PFSK-1 (cell line): ENCODE measurements at regions not wholly inside any gene's neighbourhood (a gene's known extent, or its start where the extent isn't known, plus 50 kb on each side); places are given as distances from the start of the nearest gene placed in this dataset.

Source experiments
- FOXP2 ChIP-seq: optimal IDR thresholded peaks from 2 replicates; pipeline ENCODE3; 2011; ENCODE audit warnings: borderline replicate concordance, control low read depth, inconsistent platforms; ENCODE audit not compliant: insufficient read depth; ENCODE audit errors: extremely low read length, extremely low read depth
- POLR2AphosphoS5 ChIP-seq: IDR thresholded peaks from 2 replicates; pipeline ENCODE4 v1.6.1; 2012; ENCODE audit warnings: low read depth, mild to moderate bottlenecking, control low read depth, low read length, moderate library complexity
- SIN3A ChIP-seq: IDR thresholded peaks from 2 replicates; pipeline ENCODE4 v1.6.1; 2012; ENCODE audit warnings: mild to moderate bottlenecking, low read length, moderate library complexity, borderline replicate concordance; ENCODE audit not compliant: insufficient read depth
- TAF1 ChIP-seq: IDR thresholded peaks from 2 replicates; pipeline ENCODE4 v1.6.1; 2012; ENCODE audit warnings: low read length, control low read depth, borderline replicate concordance; ENCODE audit not compliant: insufficient read depth
- TF ChIP-seq, protein P1 (sequence below), 2 experiments: IDR thresholded peaks; 2 replicates each; pipeline versions ENCODE4 v1.6.1 to v1.8.0; 2011 to 2012; ENCODE audit warnings: low read depth in 2 of 2, low read length in 2 of 2, control low read depth in 1 of 2, inconsistent platforms in 1 of 2, mild to moderate bottlenecking in 1 of 2, moderate library complexity in 1 of 2; ENCODE audit not compliant: insufficient read depth in 1 of 2

DNA sequence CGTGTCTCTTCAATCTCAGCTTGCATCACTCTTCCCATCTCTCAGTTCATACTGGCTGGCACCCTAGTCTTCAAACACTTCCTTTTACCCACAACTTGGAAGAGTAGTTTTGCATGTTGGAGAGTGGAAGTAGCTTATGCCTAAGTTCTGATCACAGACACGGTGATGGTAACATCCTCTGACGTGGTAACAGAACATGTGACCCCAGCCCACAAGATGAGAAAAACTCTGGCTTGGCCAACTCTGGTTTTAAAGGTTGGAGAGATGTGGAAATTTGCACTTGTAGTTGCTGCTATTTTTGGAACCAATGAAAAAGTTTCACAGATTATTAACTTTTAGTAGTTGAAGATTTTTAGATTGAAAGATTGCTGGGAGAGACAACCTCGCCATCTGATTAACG, 155.4 kb upstream of the SLC35G4 start:
- TF ChIP-seq, protein P1, sequence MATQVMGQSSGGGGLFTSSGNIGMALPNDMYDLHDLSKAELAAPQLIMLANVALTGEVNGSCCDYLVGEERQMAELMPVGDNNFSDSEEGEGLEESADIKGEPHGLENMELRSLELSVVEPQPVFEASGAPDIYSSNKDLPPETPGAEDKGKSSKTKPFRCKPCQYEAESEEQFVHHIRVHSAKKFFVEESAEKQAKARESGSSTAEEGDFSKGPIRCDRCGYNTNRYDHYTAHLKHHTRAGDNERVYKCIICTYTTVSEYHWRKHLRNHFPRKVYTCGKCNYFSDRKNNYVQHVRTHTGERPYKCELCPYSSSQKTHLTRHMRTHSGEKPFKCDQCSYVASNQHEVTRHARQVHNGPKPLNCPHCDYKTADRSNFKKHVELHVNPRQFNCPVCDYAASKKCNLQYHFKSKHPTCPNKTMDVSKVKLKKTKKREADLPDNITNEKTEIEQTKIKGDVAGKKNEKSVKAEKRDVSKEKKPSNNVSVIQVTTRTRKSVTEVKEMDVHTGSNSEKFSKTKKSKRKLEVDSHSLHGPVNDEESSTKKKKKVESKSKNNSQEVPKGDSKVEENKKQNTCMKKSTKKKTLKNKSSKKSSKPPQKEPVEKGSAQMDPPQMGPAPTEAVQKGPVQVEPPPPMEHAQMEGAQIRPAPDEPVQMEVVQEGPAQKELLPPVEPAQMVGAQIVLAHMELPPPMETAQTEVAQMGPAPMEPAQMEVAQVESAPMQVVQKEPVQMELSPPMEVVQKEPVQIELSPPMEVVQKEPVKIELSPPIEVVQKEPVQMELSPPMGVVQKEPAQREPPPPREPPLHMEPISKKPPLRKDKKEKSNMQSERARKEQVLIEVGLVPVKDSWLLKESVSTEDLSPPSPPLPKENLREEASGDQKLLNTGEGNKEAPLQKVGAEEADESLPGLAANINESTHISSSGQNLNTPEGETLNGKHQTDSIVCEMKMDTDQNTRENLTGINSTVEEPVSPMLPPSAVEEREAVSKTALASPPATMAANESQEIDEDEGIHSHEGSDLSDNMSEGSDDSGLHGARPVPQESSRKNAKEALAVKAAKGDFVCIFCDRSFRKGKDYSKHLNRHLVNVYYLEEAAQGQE (IDR thresholded peaks at IDR 0.05; ENCODE audit: insufficient read depth in 1 of 2, low read depth in 2 of 2, low read length in 2 of 2) = no peak
- TF ChIP-seq FOXP2 (no peak), SIN3A (no peak), POLR2AphosphoS5 (no peak), TAF1 (no peak)
